ENCODE measurements at regions not wholly inside any gene's neighbourhood (a gene's known extent, or its start where the extent isn't known, plus 50 kb on each side); places are given as distances from the start of the nearest gene placed in this dataset.

DNA sequence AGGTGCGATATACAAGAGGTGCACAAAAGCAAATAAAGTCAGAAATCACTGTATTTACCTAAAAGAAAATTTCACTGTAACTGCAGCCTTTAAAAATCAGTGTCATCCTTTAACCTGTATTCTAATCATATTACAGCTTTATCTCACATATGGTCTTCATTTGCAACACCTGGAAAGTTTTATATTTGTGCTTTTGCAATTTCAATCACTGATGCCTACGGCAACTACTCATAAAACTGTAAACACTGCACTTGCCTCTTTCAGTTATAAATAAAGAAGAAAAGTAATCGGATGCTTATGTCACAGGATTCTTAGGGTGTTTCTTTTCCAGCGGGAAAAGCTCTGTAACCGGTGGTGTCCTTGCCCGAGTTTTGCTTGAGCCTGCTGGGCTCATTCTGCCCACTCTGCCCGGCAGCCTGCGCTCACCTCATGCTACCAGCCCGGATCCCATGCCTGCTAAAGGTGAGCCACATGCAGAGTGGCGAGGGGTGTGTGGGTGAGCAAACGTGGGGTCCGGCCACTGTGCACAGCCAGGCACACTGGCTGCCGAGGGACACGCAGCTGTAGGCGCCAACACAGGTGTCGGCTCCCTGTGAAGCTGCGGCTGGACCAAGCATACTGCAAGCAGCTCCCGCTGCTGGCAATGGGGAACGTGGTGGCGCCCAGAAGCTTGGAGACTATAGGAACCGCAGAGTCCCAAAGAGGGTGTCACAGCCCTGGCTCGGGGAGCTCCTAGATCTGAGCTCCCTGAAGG lies 56.3 kb upstream of the ABCB5 start:
- TF ChIP-seq, protein P1, sequence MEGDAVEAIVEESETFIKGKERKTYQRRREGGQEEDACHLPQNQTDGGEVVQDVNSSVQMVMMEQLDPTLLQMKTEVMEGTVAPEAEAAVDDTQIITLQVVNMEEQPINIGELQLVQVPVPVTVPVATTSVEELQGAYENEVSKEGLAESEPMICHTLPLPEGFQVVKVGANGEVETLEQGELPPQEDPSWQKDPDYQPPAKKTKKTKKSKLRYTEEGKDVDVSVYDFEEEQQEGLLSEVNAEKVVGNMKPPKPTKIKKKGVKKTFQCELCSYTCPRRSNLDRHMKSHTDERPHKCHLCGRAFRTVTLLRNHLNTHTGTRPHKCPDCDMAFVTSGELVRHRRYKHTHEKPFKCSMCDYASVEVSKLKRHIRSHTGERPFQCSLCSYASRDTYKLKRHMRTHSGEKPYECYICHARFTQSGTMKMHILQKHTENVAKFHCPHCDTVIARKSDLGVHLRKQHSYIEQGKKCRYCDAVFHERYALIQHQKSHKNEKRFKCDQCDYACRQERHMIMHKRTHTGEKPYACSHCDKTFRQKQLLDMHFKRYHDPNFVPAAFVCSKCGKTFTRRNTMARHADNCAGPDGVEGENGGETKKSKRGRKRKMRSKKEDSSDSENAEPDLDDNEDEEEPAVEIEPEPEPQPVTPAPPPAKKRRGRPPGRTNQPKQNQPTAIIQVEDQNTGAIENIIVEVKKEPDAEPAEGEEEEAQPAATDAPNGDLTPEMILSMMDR (IDR thresholded peaks at IDR 0.05), result no peak
- no peak for TF ChIP-seq EP300 (IDR thresholded peaks at IDR 0.05; ENCODE audit: low read depth)
